ENCODE measurements at regions not wholly inside any gene's neighbourhood (a gene's known extent, or its start where the extent isn't known, plus 50 kb on each side); places are given as distances from the start of the nearest gene placed in this dataset.

DNA sequence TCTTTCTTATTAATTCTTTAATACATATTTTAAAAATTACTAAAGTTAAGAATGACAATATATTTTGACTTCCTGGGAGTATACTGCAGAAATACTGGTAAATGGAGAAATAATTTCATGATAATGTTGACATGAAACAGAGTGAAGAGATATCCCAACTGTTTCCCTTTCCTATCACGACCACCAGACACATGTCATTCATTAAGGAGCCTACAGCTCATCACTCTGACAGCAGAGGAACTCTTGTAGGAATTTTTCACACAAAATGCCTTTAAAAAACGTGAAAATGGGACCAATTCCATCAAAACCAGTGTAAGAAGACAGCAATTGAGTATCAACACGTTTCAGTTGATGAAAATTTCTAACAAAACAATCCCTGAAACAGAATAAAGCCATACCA lies 172.9 kb upstream of the CPHXL start:
- Histone ChIP-seq H3K27me3 (ENCODE audit: insufficient read depth, low read depth) (no peaks in the 10 kb centered on the region; the same call in 1 of the 2 replicates), H3K4me2 (no peak overlapping the region), H3K4me3 (no peak overlapping the region), H3K4me1 (replicated peaks; ENCODE audit: insufficient read depth) (no peaks in the 10 kb centered on the region), H3K79me2 (ENCODE audit: low read depth) (no peaks in the 10 kb centered on the region), H4K20me1 (ENCODE audit: insufficient read depth) (no peaks in the 10 kb centered on the region), H3F3A (ENCODE audit: insufficient read depth, low read depth) (no peaks in the 10 kb centered on the region), H3K27ac (no peak overlapping the region), H2AFZ (no peak overlapping the region), H3K9me2 (ENCODE audit: insufficient read depth) (no peaks in the 10 kb centered on the region), H3K9me3 (ENCODE audit: insufficient read depth, low read depth) (no peaks in the 10 kb centered on the region), H3K36me3 (ENCODE audit: low read depth) (no peaks in the 10 kb centered on the region)
- BruUV-seq (replicated peaks) = no TSS peak
- DNase-seq = no peak
- POLR2A ChIA-PET (ENCODE audit: unreplicated experiment) = no interaction called here
- CTCF ChIA-PET = no interaction called here
- intact Hi-C loops (cut with micrococcal nuclease; ENCODE audit: unreplicated experiment) = no loop called here
- TF ChIP-seq, protein P1, sequence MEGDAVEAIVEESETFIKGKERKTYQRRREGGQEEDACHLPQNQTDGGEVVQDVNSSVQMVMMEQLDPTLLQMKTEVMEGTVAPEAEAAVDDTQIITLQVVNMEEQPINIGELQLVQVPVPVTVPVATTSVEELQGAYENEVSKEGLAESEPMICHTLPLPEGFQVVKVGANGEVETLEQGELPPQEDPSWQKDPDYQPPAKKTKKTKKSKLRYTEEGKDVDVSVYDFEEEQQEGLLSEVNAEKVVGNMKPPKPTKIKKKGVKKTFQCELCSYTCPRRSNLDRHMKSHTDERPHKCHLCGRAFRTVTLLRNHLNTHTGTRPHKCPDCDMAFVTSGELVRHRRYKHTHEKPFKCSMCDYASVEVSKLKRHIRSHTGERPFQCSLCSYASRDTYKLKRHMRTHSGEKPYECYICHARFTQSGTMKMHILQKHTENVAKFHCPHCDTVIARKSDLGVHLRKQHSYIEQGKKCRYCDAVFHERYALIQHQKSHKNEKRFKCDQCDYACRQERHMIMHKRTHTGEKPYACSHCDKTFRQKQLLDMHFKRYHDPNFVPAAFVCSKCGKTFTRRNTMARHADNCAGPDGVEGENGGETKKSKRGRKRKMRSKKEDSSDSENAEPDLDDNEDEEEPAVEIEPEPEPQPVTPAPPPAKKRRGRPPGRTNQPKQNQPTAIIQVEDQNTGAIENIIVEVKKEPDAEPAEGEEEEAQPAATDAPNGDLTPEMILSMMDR (conservative IDR thresholded peaks at IDR 0.05) = no peak
- TF ChIP-seq EZH2 (IDR thresholded peaks at IDR 0.05; ENCODE audit: low read depth) = no peak

DNA sequence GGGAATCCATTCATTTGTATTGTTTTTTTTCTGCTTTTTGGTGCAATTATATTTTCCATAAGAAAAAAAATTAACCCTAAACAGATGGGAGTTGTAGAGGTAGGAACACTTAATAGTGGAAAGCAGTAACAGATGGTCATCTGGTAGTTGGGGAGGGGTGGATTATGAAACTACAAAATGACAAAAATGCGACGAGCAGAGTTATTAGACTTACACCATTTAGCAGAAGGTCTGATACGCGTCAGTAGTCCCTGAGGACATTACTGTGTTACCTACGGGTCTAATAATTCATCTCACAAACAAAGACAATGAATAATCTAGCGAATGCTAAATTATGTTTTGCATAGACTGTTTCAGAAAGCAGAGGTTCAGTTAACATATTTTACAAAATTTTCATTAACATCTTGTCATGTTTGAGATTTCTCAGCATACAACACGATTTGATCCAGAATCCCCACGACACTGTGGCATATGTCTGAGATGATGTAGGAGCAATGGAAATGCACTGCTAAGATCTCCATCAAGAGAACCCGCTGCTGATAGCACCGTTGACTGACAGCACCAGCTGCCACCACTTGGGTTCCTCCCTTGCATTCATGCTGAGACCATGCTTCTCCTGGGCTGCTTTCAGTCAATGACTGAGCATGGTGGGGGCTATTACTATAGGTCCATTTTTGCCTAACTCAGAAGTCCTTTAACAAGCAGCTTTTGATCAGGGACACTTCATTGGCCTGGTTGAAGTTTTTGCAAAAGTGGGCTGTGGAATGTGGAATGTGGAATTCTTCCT lies 182.2 kb upstream of the CPHXL start:
- no peak for TF ChIP-seq EZH2 (IDR thresholded peaks at IDR 0.05; ENCODE audit: low read depth)
- TF ChIP-seq, protein P1 (conservative IDR thresholded peaks at IDR 0.05) = no peak
- no peak for DNase-seq
- BruUV-seq (replicated peaks) = no TSS peak
- no peaks in the 10 kb centered on the region for H4K20me1 ChIP-seq (ENCODE audit: insufficient read depth)
- H2AFZ ChIP-seq = no peak overlapping the region
- H3K27me3 ChIP-seq (ENCODE audit: insufficient read depth, low read depth) = peaks cover 30% of the 10 kb centered on the region; the same call in 1 of the 2 replicates
- no peak overlapping the region for H3K4me3 ChIP-seq
- H3K27ac ChIP-seq = no peak overlapping the region
- ChIA-PET POLR2A (ENCODE audit: unreplicated experiment) (no interaction called here), CTCF (no interaction called here)
- H3K9me3 ChIP-seq (ENCODE audit: insufficient read depth, low read depth) = no peaks in the 10 kb centered on the region
- no peaks in the 10 kb centered on the region for H3K9me2 ChIP-seq (ENCODE audit: insufficient read depth)
- H3F3A ChIP-seq (ENCODE audit: insufficient read depth, low read depth) = no peaks in the 10 kb centered on the region
- no peak overlapping the region for H3K4me2 ChIP-seq
- intact Hi-C loops (cut with micrococcal nuclease; ENCODE audit: unreplicated experiment) = no loop called here
- H3K79me2 ChIP-seq (ENCODE audit: low read depth) = no peaks in the 10 kb centered on the region
- no peaks in the 10 kb centered on the region for H3K36me3 ChIP-seq (ENCODE audit: low read depth)
- H3K4me1 ChIP-seq (replicated peaks; ENCODE audit: insufficient read depth) = no peaks in the 10 kb centered on the region

DNA sequence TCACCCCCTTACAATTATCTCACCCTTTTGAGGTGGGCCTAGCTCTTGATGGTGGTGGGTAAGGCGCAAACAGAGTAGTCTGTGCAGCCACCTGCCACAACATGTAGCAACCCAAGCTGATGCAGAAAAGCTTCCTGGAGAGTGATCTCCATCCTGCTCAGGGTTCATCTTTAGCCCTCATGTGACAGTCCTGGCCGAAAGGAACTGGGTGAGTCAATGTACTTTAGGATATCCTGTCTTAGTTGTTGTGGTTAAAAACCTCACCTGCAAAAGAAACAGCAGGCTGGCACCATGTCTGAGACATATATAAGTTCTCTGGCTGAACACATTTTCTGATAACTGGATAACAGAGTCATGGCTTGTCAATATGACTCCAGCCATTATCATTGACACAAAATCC lies 183.5 kb upstream of the CPHXL start:
- no peaks in the 10 kb centered on the region for H3F3A ChIP-seq (ENCODE audit: insufficient read depth, low read depth)
- ChIA-PET CTCF (no interaction called here), POLR2A (ENCODE audit: unreplicated experiment) (interaction anchor here (0.5 kb wide), 1 partner anchor 913 kb away, joined by 4 read pairs; no protein-coding TSS in a partner anchor)
- no peaks in the 10 kb centered on the region for H4K20me1 ChIP-seq (ENCODE audit: insufficient read depth)
- BruUV-seq (replicated peaks) = no TSS peak
- peaks cover 41% of the 10 kb centered on the region for H3K27me3 ChIP-seq (ENCODE audit: insufficient read depth, low read depth)
- no peak overlapping the region for H2AFZ ChIP-seq
- no peak for DNase-seq
- intact Hi-C loops (cut with micrococcal nuclease; ENCODE audit: unreplicated experiment) = no loop called here
- H3K9me3 ChIP-seq (ENCODE audit: insufficient read depth, low read depth) = no peaks in the 10 kb centered on the region
- H3K4me2 ChIP-seq = no peak overlapping the region
- H3K79me2 ChIP-seq (ENCODE audit: low read depth) = no peaks in the 10 kb centered on the region
- no peak overlapping the region for H3K4me3 ChIP-seq
- no peaks in the 10 kb centered on the region for H3K36me3 ChIP-seq (ENCODE audit: low read depth)
- no peaks in the 10 kb centered on the region for H3K9me2 ChIP-seq (ENCODE audit: insufficient read depth)
- no peak overlapping the region for H3K27ac ChIP-seq
- TF ChIP-seq EZH2 (IDR thresholded peaks at IDR 0.05; ENCODE audit: low read depth) = no peak
- TF ChIP-seq, protein P1 (conservative IDR thresholded peaks at IDR 0.05) = no peak
- H3K4me1 ChIP-seq (replicated peaks; ENCODE audit: insufficient read depth) = no peaks in the 10 kb centered on the region
